HCT116 (cell line): ENCODE measurements at regions not wholly inside any gene's neighbourhood (a gene's known extent, or its start where the extent isn't known, plus 50 kb on each side); places are given as distances from the start of the nearest gene placed in this dataset.

ENCODE experiments used
- ATAC-seq: fragments of 200-7000 bp; cut with Tn5 transposase; 2 replicates; pipeline ENCODE4 v1.9.1; 2020; ENCODE audit warnings: mild to moderate bottlenecking, moderate library complexity
- BruUV-seq: library from RNA; stranded (reverse); fragments of 400-500 nt; replicated peaks from 2 replicates; lab custom pipeline; 2021; lab: Mats Ljungman, UMichigan
- CTCF ChIA-PET: fragments of 300-600 bp; sonication (Branson Sonifier 250); formaldehyde crosslinking; loops from one replicate; lab custom pipeline; 2021; ENCODE audit warnings: antibody characterized with exemption; lab: Charles Lee
- POLR2A ChIA-PET: fragments of 300-600, 350-600 bp; sonication (Branson Sonifier 250); formaldehyde crosslinking; loops from one replicate; lab custom pipeline; 2021; ENCODE audit warnings: antibody characterized with exemption; lab: Charles Lee
- RAD21 ChIA-PET, 2 experiments: fragments of 300-600 bp; sonication (Branson Sonifier 250); formaldehyde crosslinking; loops; one replicate each; lab custom pipeline; 2023; ENCODE audit warnings: low total read pairs in 2 of 2; ENCODE audit not compliant: uncharacterized antibody in 2 of 2, unreplicated experiment in 2 of 2, low non-redundant PET in 1 of 2; lab: Charles Lee
- DNase-seq: peaks from one replicate; pipeline ENCODE4 v3.0.0-alpha.2; 2010; ENCODE audit warnings: low read depth, low spot score
- H2AFZ ChIP-seq: fragments of 200-600 bp; shearing (Covaris generic), sonication (generic); 2 replicates; pipeline ENCODE4 v1.6.1; 2017; ENCODE audit warnings: low read depth, mixed run types, mixed read lengths, antibody characterized with exemption, low read length; ENCODE audit not compliant: poor library complexity, severe bottlenecking
- H3K27ac ChIP-seq: 2 replicates; pipeline ENCODE4 v1.5.1; 2012; ENCODE audit warnings: low read depth, low read length
- H3K27me3 ChIP-seq: fragments of 200-600 bp; sonication (generic); 2 replicates; pipeline ENCODE4 v1.6.1; 2016; ENCODE audit warnings: mixed run types, low read length, mixed read lengths; ENCODE audit not compliant: insufficient read depth
- H3K36me3 ChIP-seq, 2 experiments: fragments of 200-500 bp in 1 of 2; fragments of 200-600 bp in 1 of 2; sonication (Bioruptor generic) in 1 of 2; sonication (generic) in 1 of 2; 2 replicates each; pipeline versions ENCODE4 v1.5.1 to v1.6.1; 2014 to 2016; ENCODE audit warnings: low read length in 2 of 2, inconsistent platforms in 1 of 2, mixed read lengths in 1 of 2, mixed run types in 1 of 2; ENCODE audit not compliant: insufficient read depth in 2 of 2, control insufficient read depth in 1 of 2
- H3K4me1 ChIP-seq, 2 experiments: fragments of 200-600 bp in 1 of 2; sonication (generic) in 1 of 2; 2 replicates each; pipeline versions ENCODE4 v1.5.1 to v1.6.1; 2012 to 2017; ENCODE audit warnings: low read length in 2 of 2, inconsistent platforms in 1 of 2, mild to moderate bottlenecking in 1 of 2, mixed read lengths in 1 of 2, mixed run types in 1 of 2, moderate library complexity in 1 of 2; ENCODE audit not compliant: insufficient read depth in 2 of 2, control insufficient read depth in 1 of 2
- H3K4me2 ChIP-seq: fragments of 200-600 bp; sonication (generic); 2 replicates; pipeline ENCODE4 v1.6.1; 2017; ENCODE audit warnings: mixed run types, low read length, mixed read lengths
- H3K4me3 ChIP-seq, 2 experiments: fragments of 200-600 bp in 1 of 2; sonication (generic) in 1 of 2; replicated peaks in 1 of 2; 2 replicates each; pipeline ENCODE4 v1.5.1; 2011 to 2016; ENCODE audit warnings: low read length in 2 of 2, control low read depth in 1 of 2, low read depth in 1 of 2, mild to moderate bottlenecking in 1 of 2, mixed read lengths in 1 of 2, mixed run types in 1 of 2
- H3K79me2 ChIP-seq: fragments of 200-600 bp; sonication (generic); 2 replicates; pipeline ENCODE4 v1.6.1; 2017; ENCODE audit warnings: mild to moderate bottlenecking, mixed run types, low read length, moderate library complexity, mixed read lengths; ENCODE audit not compliant: insufficient read depth
- H3K9ac ChIP-seq: fragments of 200-600 bp; sonication (generic); 2 replicates; pipeline ENCODE4 v1.6.1; 2016; ENCODE audit warnings: low read length, mixed read lengths
- H3K9me2 ChIP-seq: fragments of 200-600 bp; sonication (generic), shearing (Covaris generic); 2 replicates; pipeline ENCODE4 v1.6.1; 2017; ENCODE audit warnings: mixed run types, mild to moderate bottlenecking, moderate library complexity; ENCODE audit not compliant: insufficient read depth
- H3K9me3 ChIP-seq, 2 experiments: fragments of 200-500 bp in 1 of 2; fragments of 200-600 bp in 1 of 2; sonication (Bioruptor generic) in 1 of 2; sonication (generic) in 1 of 2; 2 replicates each; pipeline ENCODE4 v1.6.1; 2014 to 2017; ENCODE audit warnings: low read length in 2 of 2, mixed read lengths in 2 of 2, inconsistent platforms in 1 of 2, low read depth in 1 of 2, mild to moderate bottlenecking in 1 of 2, mixed run types in 1 of 2, moderate library complexity in 1 of 2; ENCODE audit not compliant: control insufficient read depth in 1 of 2, insufficient read depth in 1 of 2
- H4K20me1 ChIP-seq: fragments of 200-600 bp; sonication (generic), shearing (Covaris generic); 2 replicates; pipeline ENCODE4 v1.6.1; 2017; ENCODE audit warnings: mixed run types, mild to moderate bottlenecking, moderate library complexity; ENCODE audit not compliant: insufficient read depth
- CBX3 ChIP-seq: IDR thresholded peaks from 2 replicates; pipeline ENCODE4 v1.6.1; 2012; ENCODE audit warnings: low read depth
- ELF1 ChIP-seq: IDR thresholded peaks from 2 replicates; pipeline ENCODE4 v1.6.1; 2012; ENCODE audit warnings: low read depth, borderline replicate concordance
- EZH2 ChIP-seq: fragments of 200-600 bp; sonication (generic); IDR thresholded peaks from 2 replicates; pipeline ENCODE4 v1.6.1; 2017; ENCODE audit warnings: antibody characterized with exemption, mixed run types
- EZH2phosphoT487 ChIP-seq: fragments of 200-600 bp; IDR thresholded peaks from 2 replicates; pipeline ENCODE4 v1.6.1; 2018; ENCODE audit warnings: antibody characterized with exemption, borderline replicate concordance
- JUND ChIP-seq: IDR thresholded peaks from 2 replicates; pipeline ENCODE4 v1.6.1; 2012
- POLR2A ChIP-seq: IDR thresholded peaks from 2 replicates; pipeline ENCODE4 v1.7.0; 2011; ENCODE audit warnings: borderline replicate concordance; ENCODE audit not compliant: insufficient read depth, insufficient read length; ENCODE audit errors: extremely low read depth
- POLR2AphosphoS5 ChIP-seq: IDR thresholded peaks from 2 replicates; pipeline ENCODE4 v1.6.1; 2011; ENCODE audit warnings: mild to moderate bottlenecking, low read depth, low read length, moderate library complexity
- SRF ChIP-seq: IDR thresholded peaks from 2 replicates; pipeline ENCODE4 v1.6.1; 2012; ENCODE audit warnings: low read depth
- TCF7L2 ChIP-seq: IDR thresholded peaks from 2 replicates; pipeline ENCODE4 v1.7.0; 2011; ENCODE audit warnings: borderline replicate concordance, inconsistent platforms; ENCODE audit not compliant: insufficient read depth, insufficient read length; ENCODE audit errors: extremely low read depth
- ZFX ChIP-seq: fragments of 450-650 bp; IDR thresholded peaks from 2 replicates; pipeline ENCODE4 v1.6.1; 2017
- intact Hi-C: fragments of 100-400 bp; cut with micrococcal nuclease; formaldehyde crosslinking; loops from 2 replicates; pipeline ENCODE4 v1.10.0; 2022
- TF ChIP-seq, protein P1 (sequence below): IDR thresholded peaks from 2 replicates; pipeline ENCODE4 v1.6.1; 2012
- TF ChIP-seq, protein P2 (sequence below): IDR thresholded peaks from 2 replicates; pipeline ENCODE4 v1.6.1; 2012
- TF ChIP-seq, protein P3 (sequence below): IDR thresholded peaks from 2 replicates; pipeline ENCODE4 v1.6.1; 2012; ENCODE audit warnings: low read depth
- TF ChIP-seq, protein P4 (sequence below): IDR thresholded peaks from 2 replicates; pipeline ENCODE4 v1.6.1; 2011; ENCODE audit warnings: mild to moderate bottlenecking, low read length, moderate library complexity; ENCODE audit not compliant: insufficient replicate concordance; ENCODE audit errors: extremely low read depth
- TF ChIP-seq, protein P5 (sequence below), 3 experiments: fragments of 200-600 bp in 1 of 3; sonication (generic) in 1 of 3; IDR thresholded peaks in 2 of 3; conservative IDR thresholded peaks in 1 of 3; 2 replicates each; pipeline ENCODE4 v1.5.1; 2012 to 2017; ENCODE audit warnings: low read depth in 2 of 3, low read length in 2 of 3, antibody characterized with exemption in 1 of 3, borderline replicate concordance in 1 of 3, control low read depth in 1 of 3, mild to moderate bottlenecking in 1 of 3, mixed read lengths in 1 of 3, mixed run types in 1 of 3, moderate library complexity in 1 of 3; ENCODE audit not compliant: insufficient read depth in 1 of 3

DNA sequence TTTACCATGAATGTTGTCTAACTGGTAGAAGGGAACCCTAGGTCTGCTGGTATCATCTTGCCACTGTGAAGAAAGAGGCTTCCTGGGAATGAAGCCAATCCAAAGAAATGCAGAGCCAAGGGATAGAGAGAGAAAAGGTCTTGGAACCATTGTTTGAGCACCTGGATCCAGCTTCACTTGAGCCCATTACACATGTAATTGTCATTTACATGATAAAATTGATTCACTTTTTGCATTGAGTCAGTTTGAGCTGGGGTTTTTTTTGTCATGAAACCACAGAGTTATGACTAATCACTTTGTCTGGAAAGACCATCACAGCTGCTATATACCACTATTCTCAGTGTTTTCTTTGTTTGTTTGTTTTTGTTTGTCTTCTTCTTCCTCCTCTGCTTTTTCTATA is 112.3 kb downstream of the CBLN4 start:
- H3K27me3 ChIP-seq = no peaks in the 10 kb centered on the region
- RAD21 ChIA-PET = no interaction called here
- no peak overlapping the region for H3K27ac ChIP-seq
- H2AFZ ChIP-seq = no peak overlapping the region
- H3K9me2 ChIP-seq = no peaks in the 10 kb centered on the region
- CTCF ChIA-PET = no interaction called here
- TF ChIP-seq JUND = no peak
- no peak for TF ChIP-seq CBX3
- no peak for TF ChIP-seq EZH2phosphoT487
- no peak for TF ChIP-seq ELF1
- TF ChIP-seq, protein P1, sequence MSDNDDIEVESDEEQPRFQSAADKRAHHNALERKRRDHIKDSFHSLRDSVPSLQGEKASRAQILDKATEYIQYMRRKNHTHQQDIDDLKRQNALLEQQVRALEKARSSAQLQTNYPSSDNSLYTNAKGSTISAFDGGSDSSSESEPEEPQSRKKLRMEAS = no peak
- TF ChIP-seq TCF7L2 = no peak
- no peak for TF ChIP-seq ZFX
- TF ChIP-seq, protein P2, sequence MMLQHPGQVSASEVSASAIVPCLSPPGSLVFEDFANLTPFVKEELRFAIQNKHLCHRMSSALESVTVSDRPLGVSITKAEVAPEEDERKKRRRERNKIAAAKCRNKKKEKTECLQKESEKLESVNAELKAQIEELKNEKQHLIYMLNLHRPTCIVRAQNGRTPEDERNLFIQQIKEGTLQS = no peak
- no peak for TF ChIP-seq EZH2
- TF ChIP-seq, protein P3, sequence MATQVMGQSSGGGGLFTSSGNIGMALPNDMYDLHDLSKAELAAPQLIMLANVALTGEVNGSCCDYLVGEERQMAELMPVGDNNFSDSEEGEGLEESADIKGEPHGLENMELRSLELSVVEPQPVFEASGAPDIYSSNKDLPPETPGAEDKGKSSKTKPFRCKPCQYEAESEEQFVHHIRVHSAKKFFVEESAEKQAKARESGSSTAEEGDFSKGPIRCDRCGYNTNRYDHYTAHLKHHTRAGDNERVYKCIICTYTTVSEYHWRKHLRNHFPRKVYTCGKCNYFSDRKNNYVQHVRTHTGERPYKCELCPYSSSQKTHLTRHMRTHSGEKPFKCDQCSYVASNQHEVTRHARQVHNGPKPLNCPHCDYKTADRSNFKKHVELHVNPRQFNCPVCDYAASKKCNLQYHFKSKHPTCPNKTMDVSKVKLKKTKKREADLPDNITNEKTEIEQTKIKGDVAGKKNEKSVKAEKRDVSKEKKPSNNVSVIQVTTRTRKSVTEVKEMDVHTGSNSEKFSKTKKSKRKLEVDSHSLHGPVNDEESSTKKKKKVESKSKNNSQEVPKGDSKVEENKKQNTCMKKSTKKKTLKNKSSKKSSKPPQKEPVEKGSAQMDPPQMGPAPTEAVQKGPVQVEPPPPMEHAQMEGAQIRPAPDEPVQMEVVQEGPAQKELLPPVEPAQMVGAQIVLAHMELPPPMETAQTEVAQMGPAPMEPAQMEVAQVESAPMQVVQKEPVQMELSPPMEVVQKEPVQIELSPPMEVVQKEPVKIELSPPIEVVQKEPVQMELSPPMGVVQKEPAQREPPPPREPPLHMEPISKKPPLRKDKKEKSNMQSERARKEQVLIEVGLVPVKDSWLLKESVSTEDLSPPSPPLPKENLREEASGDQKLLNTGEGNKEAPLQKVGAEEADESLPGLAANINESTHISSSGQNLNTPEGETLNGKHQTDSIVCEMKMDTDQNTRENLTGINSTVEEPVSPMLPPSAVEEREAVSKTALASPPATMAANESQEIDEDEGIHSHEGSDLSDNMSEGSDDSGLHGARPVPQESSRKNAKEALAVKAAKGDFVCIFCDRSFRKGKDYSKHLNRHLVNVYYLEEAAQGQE = no peak
- no peak for TF ChIP-seq POLR2AphosphoS5
- no peak for TF ChIP-seq POLR2A
- TF ChIP-seq, protein P4, sequence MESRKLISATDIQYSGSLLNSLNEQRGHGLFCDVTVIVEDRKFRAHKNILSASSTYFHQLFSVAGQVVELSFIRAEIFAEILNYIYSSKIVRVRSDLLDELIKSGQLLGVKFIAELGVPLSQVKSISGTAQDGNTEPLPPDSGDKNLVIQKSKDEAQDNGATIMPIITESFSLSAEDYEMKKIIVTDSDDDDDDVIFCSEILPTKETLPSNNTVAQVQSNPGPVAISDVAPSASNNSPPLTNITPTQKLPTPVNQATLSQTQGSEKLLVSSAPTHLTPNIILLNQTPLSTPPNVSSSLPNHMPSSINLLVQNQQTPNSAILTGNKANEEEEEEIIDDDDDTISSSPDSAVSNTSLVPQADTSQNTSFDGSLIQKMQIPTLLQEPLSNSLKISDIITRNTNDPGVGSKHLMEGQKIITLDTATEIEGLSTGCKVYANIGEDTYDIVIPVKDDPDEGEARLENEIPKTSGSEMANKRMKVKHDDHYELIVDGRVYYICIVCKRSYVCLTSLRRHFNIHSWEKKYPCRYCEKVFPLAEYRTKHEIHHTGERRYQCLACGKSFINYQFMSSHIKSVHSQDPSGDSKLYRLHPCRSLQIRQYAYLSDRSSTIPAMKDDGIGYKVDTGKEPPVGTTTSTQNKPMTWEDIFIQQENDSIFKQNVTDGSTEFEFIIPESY = no peak
- TF ChIP-seq, protein P5, sequence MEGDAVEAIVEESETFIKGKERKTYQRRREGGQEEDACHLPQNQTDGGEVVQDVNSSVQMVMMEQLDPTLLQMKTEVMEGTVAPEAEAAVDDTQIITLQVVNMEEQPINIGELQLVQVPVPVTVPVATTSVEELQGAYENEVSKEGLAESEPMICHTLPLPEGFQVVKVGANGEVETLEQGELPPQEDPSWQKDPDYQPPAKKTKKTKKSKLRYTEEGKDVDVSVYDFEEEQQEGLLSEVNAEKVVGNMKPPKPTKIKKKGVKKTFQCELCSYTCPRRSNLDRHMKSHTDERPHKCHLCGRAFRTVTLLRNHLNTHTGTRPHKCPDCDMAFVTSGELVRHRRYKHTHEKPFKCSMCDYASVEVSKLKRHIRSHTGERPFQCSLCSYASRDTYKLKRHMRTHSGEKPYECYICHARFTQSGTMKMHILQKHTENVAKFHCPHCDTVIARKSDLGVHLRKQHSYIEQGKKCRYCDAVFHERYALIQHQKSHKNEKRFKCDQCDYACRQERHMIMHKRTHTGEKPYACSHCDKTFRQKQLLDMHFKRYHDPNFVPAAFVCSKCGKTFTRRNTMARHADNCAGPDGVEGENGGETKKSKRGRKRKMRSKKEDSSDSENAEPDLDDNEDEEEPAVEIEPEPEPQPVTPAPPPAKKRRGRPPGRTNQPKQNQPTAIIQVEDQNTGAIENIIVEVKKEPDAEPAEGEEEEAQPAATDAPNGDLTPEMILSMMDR (IDR thresholded peaks at IDR 0.05 in 2 of 3, conservative IDR thresholded peaks at IDR 0.05 in 1 of 3; ENCODE audit: borderline replicate concordance in 1 of 3, insufficient read depth in 1 of 3, low read depth in 2 of 3, low read length in 2 of 3) = no peak
- TF ChIP-seq SRF = no peak
- POLR2A ChIA-PET = no interaction called here
- intact Hi-C loops = no loop called here
- peaks cover 8 to 23% of the 10 kb centered on the region in 2 experiments; a peak in 2 of 4 replicates for H3K9me3 ChIP-seq
- ATAC-seq (no peak), DNase-seq (no peak)
- no peaks in the 10 kb centered on the region for H3K36me3 ChIP-seq
- no peaks in the 10 kb centered on the region for H3K4me1 ChIP-seq
- H3K4me3 ChIP-seq = no peak overlapping the region
- no peaks in the 10 kb centered on the region for H4K20me1 ChIP-seq
- H3K79me2 ChIP-seq = no peaks in the 10 kb centered on the region
- H3K4me2 ChIP-seq = no peak overlapping the region
- no peak overlapping the region for H3K9ac ChIP-seq
- no TSS peak for BruUV-seq
